ENCODE measurements at regions not wholly inside any gene's neighbourhood (a gene's known extent, or its start where the extent isn't known, plus 50 kb on each side); places are given as distances from the start of the nearest gene placed in this dataset.

DNA sequence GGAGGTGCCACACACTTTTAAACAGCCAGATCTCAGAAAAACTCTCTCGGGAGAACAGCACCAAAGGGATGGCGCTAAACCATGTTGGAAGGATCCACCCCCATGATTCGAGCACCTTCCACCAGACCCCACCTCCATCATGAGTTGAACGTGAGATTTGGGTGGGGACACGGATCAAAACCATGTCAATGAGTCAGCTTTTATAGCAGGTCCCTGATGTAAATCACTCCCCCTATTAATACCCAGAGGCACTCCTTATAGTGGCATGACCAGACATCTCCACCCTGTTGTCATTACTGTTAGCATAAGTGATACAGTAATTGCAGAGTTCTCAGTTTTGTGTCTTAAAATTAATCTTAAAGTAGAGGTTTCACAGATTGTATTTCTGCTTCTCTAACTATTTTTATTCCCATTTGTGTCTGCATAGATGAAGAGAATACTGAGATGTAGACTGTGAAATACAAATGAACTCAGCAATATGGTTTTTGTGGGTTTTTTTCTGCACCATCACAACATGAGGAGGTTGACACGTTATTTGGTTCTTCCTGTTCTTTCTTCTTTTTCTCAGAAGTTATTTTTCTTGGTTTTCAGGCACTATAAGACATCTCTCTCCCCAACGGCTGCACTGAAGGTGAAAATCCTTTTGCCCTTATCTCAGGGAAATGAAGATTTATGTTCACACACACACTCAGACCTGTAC is 218.2 kb downstream of the ARL4C start:
- H3K4me3 ChIP-seq (ENCODE audit: low read depth, low read length), result no peak overlapping the region
- no peak for DNase-seq (ENCODE audit: low read depth)

DNA sequence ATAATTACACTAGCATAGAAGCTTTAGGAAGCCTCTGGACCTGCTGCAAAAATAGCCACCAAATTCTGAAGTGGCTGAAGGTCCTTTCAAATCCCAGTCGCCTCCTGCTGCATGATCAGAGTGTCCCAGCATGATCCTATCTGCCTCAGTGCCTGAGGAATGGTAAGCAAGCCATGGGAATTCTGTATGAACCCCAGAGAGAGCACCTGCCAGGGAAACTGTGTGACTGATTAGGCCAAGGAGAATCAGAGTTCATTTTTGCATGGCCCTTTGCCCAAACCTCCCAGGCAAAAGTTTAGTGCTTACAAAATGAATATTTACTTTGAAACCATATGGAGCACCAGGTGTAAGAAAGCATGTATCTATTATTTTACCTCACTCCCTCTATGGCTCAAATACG is 221.4 kb downstream of the ARL4C start:
- TF ChIP-seq, protein P1, sequence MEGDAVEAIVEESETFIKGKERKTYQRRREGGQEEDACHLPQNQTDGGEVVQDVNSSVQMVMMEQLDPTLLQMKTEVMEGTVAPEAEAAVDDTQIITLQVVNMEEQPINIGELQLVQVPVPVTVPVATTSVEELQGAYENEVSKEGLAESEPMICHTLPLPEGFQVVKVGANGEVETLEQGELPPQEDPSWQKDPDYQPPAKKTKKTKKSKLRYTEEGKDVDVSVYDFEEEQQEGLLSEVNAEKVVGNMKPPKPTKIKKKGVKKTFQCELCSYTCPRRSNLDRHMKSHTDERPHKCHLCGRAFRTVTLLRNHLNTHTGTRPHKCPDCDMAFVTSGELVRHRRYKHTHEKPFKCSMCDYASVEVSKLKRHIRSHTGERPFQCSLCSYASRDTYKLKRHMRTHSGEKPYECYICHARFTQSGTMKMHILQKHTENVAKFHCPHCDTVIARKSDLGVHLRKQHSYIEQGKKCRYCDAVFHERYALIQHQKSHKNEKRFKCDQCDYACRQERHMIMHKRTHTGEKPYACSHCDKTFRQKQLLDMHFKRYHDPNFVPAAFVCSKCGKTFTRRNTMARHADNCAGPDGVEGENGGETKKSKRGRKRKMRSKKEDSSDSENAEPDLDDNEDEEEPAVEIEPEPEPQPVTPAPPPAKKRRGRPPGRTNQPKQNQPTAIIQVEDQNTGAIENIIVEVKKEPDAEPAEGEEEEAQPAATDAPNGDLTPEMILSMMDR (IDR thresholded peaks at IDR 0.05; ENCODE audit: low read depth, low read length, missing control alignments), result no peak
- H3K4me3 ChIP-seq (ENCODE audit: low read depth, low read length), result no peak overlapping the region
- no peak for DNase-seq (ENCODE audit: low read depth)
- in situ Hi-C loops (cut with HindIII; ENCODE audit: low sequenced_read_pairs), result no loop called here

More for the DNA sequence above, 218.2 kb downstream of the ARL4C start:
- in situ Hi-C loops (cut with HindIII; ENCODE audit: low sequenced_read_pairs), result no loop called here
- TF ChIP-seq, protein P1 (IDR thresholded peaks at IDR 0.05; ENCODE audit: low read depth, low read length, missing control alignments), result no peak

DNA sequence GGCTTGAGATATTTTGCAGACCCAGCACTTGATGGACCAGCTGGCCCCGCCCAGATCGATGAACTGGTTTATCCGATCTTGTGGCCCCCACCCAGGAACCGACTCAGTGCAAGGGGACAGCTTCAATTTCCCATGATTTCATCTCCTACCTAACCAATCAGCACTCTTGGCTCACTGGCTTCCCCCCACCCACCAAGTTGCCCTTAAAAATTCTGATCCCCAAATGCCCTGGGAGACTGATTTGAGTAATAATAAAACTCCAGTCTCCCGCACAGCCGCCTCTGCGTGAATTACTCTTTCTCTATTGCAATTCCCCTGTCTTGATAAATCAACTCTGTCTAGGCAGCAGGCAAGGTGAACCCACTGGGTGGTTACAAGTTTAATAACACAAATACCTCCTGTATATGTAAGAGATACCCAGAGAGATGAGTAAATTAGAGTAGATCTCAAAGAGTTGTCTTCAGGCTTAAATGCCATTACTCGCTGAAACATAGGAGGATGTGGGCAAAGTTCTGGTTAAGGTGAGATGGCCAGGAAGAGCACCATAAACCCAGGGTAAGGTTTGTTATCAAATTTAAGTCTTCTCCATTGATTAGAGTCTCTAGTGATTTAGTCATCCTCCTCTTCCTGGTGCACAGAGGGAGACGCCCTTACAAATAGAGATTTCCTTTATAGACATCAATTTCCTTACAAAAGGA is 222.8 kb downstream of the ARL4C start:
- no peak overlapping the region for H3K4me3 ChIP-seq (ENCODE audit: low read depth, low read length)
- TF ChIP-seq, protein P1 (IDR thresholded peaks at IDR 0.05; ENCODE audit: low read depth, low read length, missing control alignments), result no peak
- no peak for DNase-seq (ENCODE audit: low read depth)
- in situ Hi-C loops (cut with HindIII; ENCODE audit: low sequenced_read_pairs), result no loop called here

DNA sequence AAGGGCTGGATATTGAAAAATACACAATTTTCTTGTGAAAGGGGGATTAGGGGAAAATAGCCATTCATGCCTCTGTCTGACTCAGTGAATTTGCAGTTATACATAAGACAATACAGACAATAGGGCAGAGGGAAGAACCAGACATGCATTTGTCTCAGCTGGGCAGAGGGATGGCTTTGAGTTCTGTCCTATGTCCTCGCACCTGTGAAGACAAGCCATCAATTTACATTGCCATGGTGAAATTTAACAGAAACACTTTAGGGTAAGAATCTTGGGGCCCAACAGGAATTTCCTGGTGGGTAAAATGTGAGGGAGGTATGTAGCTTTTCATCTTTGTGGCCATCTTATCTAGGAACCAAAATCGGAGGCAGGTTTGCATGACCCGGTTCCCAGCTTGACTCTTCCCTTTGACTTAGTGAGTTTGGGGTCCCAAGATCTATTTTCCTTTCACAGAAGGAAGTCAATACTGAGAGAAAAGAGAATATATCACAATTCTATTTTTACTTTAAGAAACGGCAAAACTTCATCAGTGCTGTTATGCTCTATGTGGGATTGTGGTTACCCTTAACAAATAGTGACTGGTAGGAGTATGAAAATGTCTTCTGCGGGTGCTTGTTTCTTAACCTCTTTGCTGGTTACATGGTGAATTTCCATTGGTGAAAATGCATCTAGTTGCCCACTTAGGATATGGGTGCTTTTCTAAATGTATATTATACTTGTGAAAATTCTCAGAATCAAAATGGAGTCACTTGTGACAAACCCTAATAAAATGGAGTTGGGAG is 221.8 kb downstream of the SPP2 start:
- TF ChIP-seq, protein P1 (IDR thresholded peaks at IDR 0.05; ENCODE audit: low read depth, low read length, missing control alignments), result no peak
- no peak for DNase-seq (ENCODE audit: low read depth)
- in situ Hi-C loops (cut with HindIII; ENCODE audit: low sequenced_read_pairs), result no loop called here
- H3K4me3 ChIP-seq (ENCODE audit: low read depth, low read length), result no peak overlapping the region

DNA sequence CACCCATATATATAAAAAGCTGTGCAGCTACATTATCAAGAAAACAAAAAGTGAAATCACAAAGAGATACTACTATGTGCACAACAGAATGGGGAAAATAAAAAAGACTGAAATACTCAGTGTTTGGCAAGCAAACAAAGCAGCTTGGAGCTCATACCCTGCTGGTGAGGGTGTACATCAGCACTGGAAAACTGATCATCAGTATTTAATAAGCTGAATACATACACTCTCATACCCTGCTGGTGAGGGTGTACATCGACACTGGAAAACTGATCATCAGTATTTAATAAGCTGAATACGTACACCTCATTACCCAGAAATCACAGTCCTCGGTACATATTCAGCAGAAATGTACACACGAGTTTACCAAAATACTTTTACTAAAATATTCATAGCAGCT is 220.8 kb downstream of the SPP2 start:
- H3K4me3 ChIP-seq (ENCODE audit: low read depth, low read length), result no peak overlapping the region
- in situ Hi-C loops (cut with HindIII; ENCODE audit: low sequenced_read_pairs), result no loop called here
- DNase-seq (ENCODE audit: low read depth), result no peak
- TF ChIP-seq, protein P1 (IDR thresholded peaks at IDR 0.05; ENCODE audit: low read depth, low read length, missing control alignments), result peak; percentile 15

DNA sequence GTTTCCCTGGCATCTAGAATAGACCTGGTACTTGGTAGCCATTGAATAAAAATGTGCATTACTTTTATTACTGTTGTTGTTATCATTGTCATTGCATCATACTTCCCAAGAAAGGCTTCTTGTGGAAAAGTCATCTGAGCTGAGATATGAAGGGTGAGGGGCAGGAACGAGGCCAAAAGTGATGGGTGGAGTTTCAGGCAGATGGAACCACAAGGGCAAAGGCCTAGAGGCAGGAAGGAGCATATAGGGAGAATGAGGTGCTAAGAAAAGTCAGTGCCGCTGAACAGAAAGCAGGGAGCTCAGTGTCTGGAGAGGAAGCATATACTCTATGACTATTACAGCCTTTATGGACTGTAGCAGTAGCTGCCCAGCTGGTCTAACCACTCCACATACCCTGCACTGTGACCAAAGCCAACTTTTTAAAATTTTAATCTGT is 219.3 kb downstream of the SPP2 start:
- TF ChIP-seq, protein P1 (IDR thresholded peaks at IDR 0.05; ENCODE audit: low read depth, low read length, missing control alignments), result no peak
- no peak for DNase-seq (ENCODE audit: low read depth)
- in situ Hi-C loops (cut with HindIII; ENCODE audit: low sequenced_read_pairs), result no loop called here
- no peak overlapping the region for H3K4me3 ChIP-seq (ENCODE audit: low read depth, low read length)
